Activated CD4-positive, alpha-beta T cell treated with anti-CD3 and anti-CD28 coated beads for 24 hours (primary cell): ENCODE measurements at regions not wholly inside any gene's neighbourhood (a gene's known extent, or its start where the extent isn't known, plus 50 kb on each side); places are given as distances from the start of the nearest gene placed in this dataset.

Experiments
- DNase-seq, 2 donors: peaks; one replicate each; pipeline ENCODE4 v3.0.0-alpha.2; 2020; ENCODE audit warnings: low read depth in 2 of 2

GRCh38 chr20:52572687-52573086 lies 381.1 kb upstream of the ZFP64 start:
- DNase-seq = no peak

- DNase-seq = no peak
These were observed 377.6 kb upstream of the ZFP64 start for GRCh38 chr20:52569201-52569600.

GRCh38 chr20:52565614-52566013 lies 374.0 kb upstream of the ZFP64 start:
- DNase-seq = no peak

GRCh38 chr20:52564594-52564993 lies 373.0 kb upstream of the ZFP64 start:
- DNase-seq = no peak

- DNase-seq = no peak
These were observed 360.7 kb upstream of the ZFP64 start for GRCh38 chr20:52552181-52552872.

GRCh38 chr20:52542131-52542530 lies 350.6 kb upstream of the ZFP64 start:
- DNase-seq = no peak

GRCh38 chr20:52540509-52540908 lies 348.9 kb upstream of the ZFP64 start:
- DNase-seq = no peak

GRCh38 chr20:52539891-52540290 lies 348.3 kb upstream of the ZFP64 start:
- DNase-seq = no peak

GRCh38 chr20:52536841-52537400 lies 345.3 kb upstream of the ZFP64 start:
- no peak for DNase-seq

- DNase-seq = no peak
These were observed 344.5 kb upstream of the ZFP64 start for GRCh38 chr20:52536040-52536439.

- no peak for DNase-seq
These were observed 343.0 kb upstream of the ZFP64 start for GRCh38 chr20:52534616-52535015.

- no peak for DNase-seq
These were observed 341.8 kb upstream of the ZFP64 start for GRCh38 chr20:52533401-52533800.

GRCh38 chr20:52532674-52533073 lies 341.1 kb upstream of the ZFP64 start:
- no peak for DNase-seq

- DNase-seq = no peak
These were observed 339.0 kb upstream of the ZFP64 start for GRCh38 chr20:52530571-52530970.

GRCh38 chr20:52529826-52530225 lies 338.2 kb upstream of the ZFP64 start:
- no peak for DNase-seq

GRCh38 chr20:52524861-52525260 lies 333.3 kb upstream of the ZFP64 start:
- no peak for DNase-seq

GRCh38 chr20:52518735-52519134 lies 327.2 kb upstream of the ZFP64 start:
- no peak for DNase-seq

GRCh38 chr20:52515877-52516276 lies 324.3 kb upstream of the ZFP64 start:
- no peak for DNase-seq

GRCh38 chr20:52500157-52500556 lies 308.6 kb upstream of the ZFP64 start:
- DNase-seq = no peak

- no peak for DNase-seq
These were observed 306.2 kb upstream of the ZFP64 start for GRCh38 chr20:52497731-52498130.

- DNase-seq = no peak
These were observed 304.6 kb upstream of the ZFP64 start for GRCh38 chr20:52496191-52496590.

GRCh38 chr20:52494244-52494643 lies 302.7 kb upstream of the ZFP64 start:
- peak; percentile 34 to 46 for DNase-seq

- no peak for DNase-seq
These were observed 301.7 kb upstream of the ZFP64 start for GRCh38 chr20:52493171-52493721.
